Activated CD4-positive, alpha-beta T cell treated with anti-CD3 and anti-CD28 coated beads for 36 hours (primary cell): ENCODE measurements at regions not wholly inside any gene's neighbourhood (a gene's known extent, or its start where the extent isn't known, plus 50 kb on each side); places are given as distances from the start of the nearest gene placed in this dataset.

ENCODE experiments used
- ATAC-seq: fragments of 200-7000 bp; cut with Tn5 transposase; one replicate; pipeline ENCODE4 v1.10.0; 2021; ENCODE audit warnings: mild to moderate bottlenecking, moderate library complexity
- CTCF ChIA-PET: fragments of 350-600 bp; sonication (Branson Sonifier 250); formaldehyde crosslinking; loops from one replicate; lab custom pipeline; 2021; ENCODE audit warnings: antibody characterized with exemption; lab: Charles Lee
- POLR2A ChIA-PET: fragments of 350-600 bp; sonication (Branson Sonifier 250); formaldehyde crosslinking; loops from one replicate; lab custom pipeline; 2021; ENCODE audit warnings: antibody characterized with exemption, inconsistent platforms; lab: Charles Lee
- DNase-seq: peaks from one replicate; pipeline ENCODE4 v3.0.0-alpha.2; 2020
- H3K27ac Mint-ChIP-seq: one replicate; pipeline ENCODE4 v1.8.0; 2021; ENCODE audit warnings: mixed read lengths
- H3K27me3 Mint-ChIP-seq: one replicate; pipeline ENCODE4 v1.8.0; 2021; ENCODE audit warnings: mixed read lengths
- H3K36me3 Mint-ChIP-seq: one replicate; pipeline ENCODE4 v1.8.0; 2021; ENCODE audit warnings: low read depth, mixed read lengths
- H3K4me1 Mint-ChIP-seq: one replicate; pipeline ENCODE4 v1.8.0; 2021; ENCODE audit warnings: mixed read lengths
- H3K4me3 Mint-ChIP-seq: one replicate; pipeline ENCODE4 v1.8.0; 2021; ENCODE audit warnings: mild to moderate bottlenecking, moderate library complexity, mixed read lengths
- H3K9me3 Mint-ChIP-seq: one replicate; pipeline ENCODE4 v1.8.0; 2021; ENCODE audit warnings: low read depth, mixed read lengths
- intact Hi-C, 2 experiments: fragments of 100-400 bp; cut with DNase I in 1 of 2; cut with micrococcal nuclease in 1 of 2; formaldehyde crosslinking; loops; one replicate each; pipeline versions ENCODE4 v1.14.2 to v1.15.1; 2022 to 2024; cut with DNase I, micrococcal nuclease

GRCh38 chr9:90307891-90308290 is 334.7 kb downstream of the DIRAS2 start:
- Mint-ChIP-seq H3K4me3 (no peak overlapping the region), H3K27ac (no peak overlapping the region), H3K27me3 (peaks cover 13% of the 10 kb centered on the region), H3K36me3 (no peaks in the 10 kb centered on the region), H3K4me1 (no peaks in the 10 kb centered on the region), H3K9me3 (no peaks in the 10 kb centered on the region)
- ChIA-PET CTCF (interaction anchor here (0.8 to 1.1 kb wide), 2 partner anchors 10 to 16 kb away, joined by 3 read pairs; no protein-coding TSS in a partner anchor), POLR2A (no interaction called here)
- ATAC-seq (no peak), DNase-seq (no peak)
- intact Hi-C loops: no loop called here

- no peaks in the 10 kb centered on the region for H3K9me3 Mint-ChIP-seq
- ATAC-seq (no peak), DNase-seq (no peak)
- no peaks in the 10 kb centered on the region for H3K4me1 Mint-ChIP-seq
- CTCF ChIA-PET: interaction anchor here (1.1 kb wide), 1 partner anchor 350 kb away, joined by 3 read pairs; no protein-coding TSS in a partner anchor
- H3K27me3 Mint-ChIP-seq: peaks cover 12% of the 10 kb centered on the region
- POLR2A ChIA-PET: no interaction called here
- no peaks in the 10 kb centered on the region for H3K36me3 Mint-ChIP-seq
- no peak overlapping the region for H3K27ac Mint-ChIP-seq
- H3K4me3 Mint-ChIP-seq: no peak overlapping the region
- intact Hi-C loops: no loop called here
Observed at GRCh38 chr9:90308691-90309090, 333.9 kb downstream of the DIRAS2 start.

DNA sequence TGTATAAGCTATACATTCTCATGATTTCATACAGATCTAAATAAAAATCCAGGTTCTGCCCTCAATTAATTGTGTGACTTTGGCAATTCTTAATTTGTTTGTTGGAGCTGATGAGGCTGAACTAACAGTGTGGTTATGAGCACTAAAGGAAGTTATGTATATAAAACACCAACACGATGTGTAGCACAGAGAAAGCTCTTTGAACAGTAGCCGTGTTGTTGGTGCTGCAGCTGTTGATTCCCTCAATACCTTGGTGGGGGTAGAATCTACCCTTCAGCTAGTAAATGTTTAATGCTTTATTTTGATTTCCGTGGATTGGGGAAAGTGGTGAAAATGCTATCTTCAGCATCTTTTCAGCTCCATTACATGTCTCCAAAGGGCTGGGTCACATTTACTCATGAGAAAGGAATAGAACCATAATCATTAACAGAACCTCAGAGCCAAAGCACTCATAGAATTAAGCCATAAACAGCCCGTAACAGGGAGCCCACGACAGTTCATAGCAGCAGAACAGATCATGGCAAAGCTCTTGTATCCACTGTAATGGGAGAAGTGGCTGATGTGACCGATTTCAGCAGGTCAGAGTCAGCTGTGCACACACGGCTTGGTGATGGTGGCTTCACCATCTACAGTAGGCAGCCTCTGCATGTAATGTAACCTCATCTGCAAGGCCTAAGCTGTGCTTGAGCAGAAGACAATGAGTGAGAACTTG is 332.7 kb downstream of the DIRAS2 start:
- intact Hi-C loops: no loop called here
- Mint-ChIP-seq H3K36me3 (no peaks in the 10 kb centered on the region), H3K27ac (no peak overlapping the region), H3K27me3 (peaks cover 5% of the 10 kb centered on the region), H3K4me1 (no peaks in the 10 kb centered on the region), H3K4me3 (no peak overlapping the region), H3K9me3 (no peaks in the 10 kb centered on the region)
- no peak for ATAC-seq
- POLR2A ChIA-PET: no interaction called here
- DNase-seq: no peak
- CTCF ChIA-PET: interaction anchor here (0.6 to 1.3 kb wide), 3 partner anchors 83 to 1456 kb away, joined by 3 to 4 read pairs (median 3); no protein-coding TSS in a partner anchor

GRCh38 chr9:90310521-90310876 is 332.1 kb downstream of the DIRAS2 start:
- CTCF ChIA-PET: interaction anchor here (0.6 to 1.3 kb wide), 2 partner anchors 84 to 1455 kb away, joined by 3 to 4 read pairs; no protein-coding TSS in a partner anchor
- ATAC-seq (no peak), DNase-seq (no peak)
- Mint-ChIP-seq H3K36me3 (no peaks in the 10 kb centered on the region), H3K27ac (no peak overlapping the region), H3K9me3 (no peaks in the 10 kb centered on the region), H3K4me3 (no peak overlapping the region), H3K27me3 (peaks cover 2% of the 10 kb centered on the region), H3K4me1 (no peaks in the 10 kb centered on the region)
- POLR2A ChIA-PET: no interaction called here
- intact Hi-C loops: no loop called here

DNA sequence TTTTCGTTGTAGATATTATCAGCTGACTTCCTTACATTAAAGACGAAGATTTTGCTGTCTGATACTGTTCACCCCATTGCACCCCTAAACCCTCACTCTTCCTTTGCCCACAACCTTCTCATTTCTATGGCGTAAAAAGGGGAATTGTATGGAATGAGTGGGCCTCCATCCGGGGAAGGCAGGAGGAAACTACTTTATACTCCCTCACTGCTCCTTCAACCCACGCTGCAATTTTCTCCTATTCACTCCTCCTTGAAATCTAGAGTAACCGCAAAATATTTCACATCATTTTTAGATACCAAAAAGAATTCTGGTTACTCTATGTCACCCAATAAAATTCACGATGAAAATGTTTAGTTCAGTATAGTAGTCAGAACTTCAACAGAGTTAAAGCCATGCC is 330.8 kb downstream of the DIRAS2 start:
- Mint-ChIP-seq H3K4me1 (no peaks in the 10 kb centered on the region), H3K4me3 (no peak overlapping the region), H3K9me3 (no peaks in the 10 kb centered on the region), H3K27ac (no peak overlapping the region), H3K27me3 (peaks cover 4% of the 10 kb centered on the region), H3K36me3 (no peaks in the 10 kb centered on the region)
- no peak for DNase-seq
- no peak for ATAC-seq
- POLR2A ChIA-PET: no interaction called here
- CTCF ChIA-PET: no interaction called here
- intact Hi-C loops: no loop called here

- DNase-seq (no peak), ATAC-seq (no peak)
- no peak overlapping the region for H3K4me3 Mint-ChIP-seq
- H3K36me3 Mint-ChIP-seq: no peaks in the 10 kb centered on the region
- H3K4me1 Mint-ChIP-seq: no peaks in the 10 kb centered on the region
- no peak overlapping the region for H3K27ac Mint-ChIP-seq
- no peaks in the 10 kb centered on the region for H3K9me3 Mint-ChIP-seq
- ChIA-PET POLR2A (no interaction called here), CTCF (no interaction called here)
- H3K27me3 Mint-ChIP-seq: peaks cover 9% of the 10 kb centered on the region
- intact Hi-C loops: no loop called here
Observed at GRCh38 chr9:90322296-90322695, 320.3 kb downstream of the DIRAS2 start.

DNA sequence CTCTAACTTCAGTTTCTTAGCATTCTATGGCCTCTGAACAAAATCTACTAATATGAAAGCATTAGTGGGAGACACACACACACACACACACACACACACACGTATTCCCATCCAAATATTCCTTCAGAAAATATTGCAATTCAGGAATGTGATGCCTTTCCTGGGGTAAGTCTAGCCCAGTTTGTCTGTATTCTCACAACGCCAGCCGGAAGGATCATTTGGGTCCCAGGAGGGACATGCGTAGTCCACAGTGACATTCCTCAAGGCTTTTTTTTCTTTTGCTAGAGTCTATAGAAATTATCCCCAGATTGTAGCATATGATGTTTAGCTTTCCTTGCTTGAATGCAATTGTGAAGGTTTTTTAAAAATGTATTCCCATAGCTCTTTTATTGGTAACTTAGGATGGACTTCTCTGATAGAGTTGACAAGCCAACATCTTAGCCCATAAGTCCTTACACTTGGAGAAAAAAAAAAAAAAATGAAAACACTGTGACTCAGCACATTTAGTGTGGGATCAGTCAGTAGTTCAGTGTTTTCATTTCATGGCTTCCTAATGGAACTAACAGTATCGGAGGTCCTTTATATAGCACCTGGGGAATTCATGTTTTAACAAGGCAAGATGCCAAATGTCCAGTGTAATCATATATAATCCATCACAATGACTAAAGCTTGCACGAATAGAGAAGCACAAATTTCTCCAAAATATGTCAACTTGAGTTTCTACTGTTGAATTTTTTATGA is 316.5 kb downstream of the DIRAS2 start:
- DNase-seq (no peak), ATAC-seq (no peak)
- no peaks in the 10 kb centered on the region for H3K36me3 Mint-ChIP-seq
- no peak overlapping the region for H3K4me3 Mint-ChIP-seq
- ChIA-PET POLR2A (no interaction called here), CTCF (no interaction called here)
- intact Hi-C loops: no loop called here
- no peaks in the 10 kb centered on the region for H3K9me3 Mint-ChIP-seq
- no peaks in the 10 kb centered on the region for H3K4me1 Mint-ChIP-seq
- H3K27ac Mint-ChIP-seq: no peak overlapping the region
- peaks cover 11% of the 10 kb centered on the region for H3K27me3 Mint-ChIP-seq

GRCh38 chr9:90330231-90330630 is 312.4 kb downstream of the DIRAS2 start:
- ChIA-PET POLR2A (no interaction called here), CTCF (no interaction called here)
- DNase-seq: no peak
- no peak for ATAC-seq
- Mint-ChIP-seq H3K36me3 (no peaks in the 10 kb centered on the region), H3K27me3 (peaks cover 35% of the 10 kb centered on the region), H3K4me1 (no peaks in the 10 kb centered on the region), H3K27ac (no peak overlapping the region), H3K4me3 (no peak overlapping the region), H3K9me3 (no peaks in the 10 kb centered on the region)
- intact Hi-C loops: no loop called here

DNA sequence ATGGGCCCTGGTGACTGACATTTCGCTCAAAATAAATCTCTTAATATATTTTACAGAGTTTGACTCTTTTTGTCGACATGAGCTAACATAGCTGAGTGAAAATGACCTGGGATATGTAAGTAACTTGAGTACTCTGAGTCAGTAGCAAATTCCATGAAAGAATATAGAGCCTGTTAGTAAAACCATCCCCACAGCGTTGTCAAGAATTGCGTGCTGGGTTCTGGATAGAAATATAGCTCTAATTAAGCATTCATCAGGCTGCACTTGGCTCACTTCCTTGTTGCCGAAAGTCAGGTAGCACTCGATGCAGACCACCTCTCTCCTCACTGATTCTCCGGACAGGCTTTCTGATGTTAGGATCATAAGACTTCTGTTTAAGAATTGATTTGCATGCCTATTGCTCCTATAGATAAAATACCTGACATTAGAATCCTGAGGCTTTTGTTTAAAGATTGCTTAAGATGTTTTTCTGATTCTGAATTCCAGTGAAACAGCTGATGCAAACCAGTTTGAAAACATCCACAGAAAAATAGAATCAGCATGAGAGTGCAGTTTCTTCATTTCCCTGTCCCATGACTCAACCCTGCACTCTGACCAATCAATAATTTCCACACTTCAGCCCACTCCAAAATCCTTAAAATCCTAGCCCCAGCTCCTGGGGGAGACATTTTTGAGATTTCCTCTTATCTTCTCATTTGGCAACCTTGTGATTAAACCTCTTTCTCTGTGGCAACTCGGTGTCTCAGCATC is 310.6 kb downstream of the DIRAS2 start:
- H3K9me3 Mint-ChIP-seq: no peaks in the 10 kb centered on the region
- H3K4me1 Mint-ChIP-seq: no peaks in the 10 kb centered on the region
- H3K4me3 Mint-ChIP-seq: no peak overlapping the region
- intact Hi-C loops: no loop called here
- ATAC-seq: no peak
- no peak overlapping the region for H3K27ac Mint-ChIP-seq
- POLR2A ChIA-PET: no interaction called here
- H3K27me3 Mint-ChIP-seq: peaks cover 33% of the 10 kb centered on the region
- CTCF ChIA-PET: no interaction called here
- H3K36me3 Mint-ChIP-seq: no peaks in the 10 kb centered on the region
- no peak for DNase-seq

GRCh38 chr9:90333226-90333625 is 309.4 kb downstream of the DIRAS2 start:
- Mint-ChIP-seq H3K27ac (no peak overlapping the region), H3K9me3 (no peaks in the 10 kb centered on the region), H3K36me3 (no peaks in the 10 kb centered on the region), H3K4me3 (no peak overlapping the region), H3K27me3 (peaks cover 33% of the 10 kb centered on the region), H3K4me1 (no peaks in the 10 kb centered on the region)
- DNase-seq (no peak), ATAC-seq (no peak)
- intact Hi-C loops: no loop called here
- ChIA-PET POLR2A (no interaction called here), CTCF (interaction anchor here (0.6 kb wide), 1 partner anchor 192 kb away, joined by 4 read pairs; no protein-coding TSS in a partner anchor)

GRCh38 chr9:90340421-90340820 is 302.2 kb downstream of the DIRAS2 start:
- Mint-ChIP-seq H3K36me3 (no peaks in the 10 kb centered on the region), H3K27ac (no peak overlapping the region), H3K9me3 (peaks cover 2% of the 10 kb centered on the region), H3K4me1 (peaks cover 3% of the 10 kb centered on the region), H3K27me3 (peaks cover 20% of the 10 kb centered on the region), H3K4me3 (no peak overlapping the region)
- intact Hi-C loops: no loop called here
- ChIA-PET POLR2A (no interaction called here), CTCF (no interaction called here)
- DNase-seq (no peak), ATAC-seq (no peak)
